HepG2 (cell line): ENCODE measurements at regions not wholly inside any gene's neighbourhood (a gene's known extent, or its start where the extent isn't known, plus 50 kb on each side); places are given as distances from the start of the nearest gene placed in this dataset.

Experiments used
- ATF2 ChIP-seq: sonication (generic); formaldehyde crosslinking; IDR thresholded peaks from 2 replicates; pipeline ENCODE4 v1.4.0; 2020; ENCODE audit warnings: missing genetic modification reagents
- CREB1 ChIP-seq, 2 experiments: fragments of 450-650 bp in 1 of 2; IDR thresholded peaks; 2 replicates each; pipeline ENCODE4 v1.6.1; 2016 to 2017; ENCODE audit warnings: control low read depth in 1 of 2, mild to moderate bottlenecking in 1 of 2, missing compliant biosample characterization in 1 of 2, missing genetic modification characterization in 1 of 2
- CTCF ChIP-seq: sonication (generic); formaldehyde crosslinking; IDR thresholded peaks from 2 replicates; pipeline ENCODE4 v1.5.0; 2020; ENCODE audit warnings: mild to moderate bottlenecking, missing genetic modification reagents, moderate library complexity
- ESRRA ChIP-seq: sonication (generic); formaldehyde crosslinking; IDR thresholded peaks from 2 replicates; pipeline ENCODE4 v1.5.1; 2020; ENCODE audit warnings: mild to moderate bottlenecking, low read depth, missing genetic modification reagents
- HNF1B ChIP-seq: sonication (generic); formaldehyde crosslinking; IDR thresholded peaks from 2 replicates; pipeline ENCODE4 v1.5.1; 2020; ENCODE audit warnings: mild to moderate bottlenecking, moderate library complexity, missing genetic modification reagents
- MAFG ChIP-seq: sonication (generic); formaldehyde crosslinking; IDR thresholded peaks from 2 replicates; pipeline ENCODE4 v1.5.1; 2020; ENCODE audit warnings: mild to moderate bottlenecking, missing genetic modification reagents
- MAX ChIP-seq: IDR thresholded peaks from 2 replicates; pipeline ENCODE4 v1.6.1; 2012; ENCODE audit warnings: inconsistent platforms
- PAWR ChIP-seq: sonication (generic); formaldehyde crosslinking; IDR thresholded peaks from 2 replicates; pipeline ENCODE4 v1.4.0; 2020; ENCODE audit warnings: missing genetic modification reagents, mild to moderate bottlenecking, borderline replicate concordance
- REST ChIP-seq, 2 experiments: IDR thresholded peaks; 2 replicates each; pipeline ENCODE4 v1.6.1; 2011 to 2012; ENCODE audit warnings: low read length in 2 of 2, borderline replicate concordance in 1 of 2, low read depth in 1 of 2, mild to moderate bottlenecking in 1 of 2, moderate library complexity in 1 of 2
- SMC3 ChIP-seq: IDR thresholded peaks from 2 replicates; pipeline ENCODE4 v1.6.1; 2011; ENCODE audit warnings: low read length, improper control_type of control experiment
- YEATS2 ChIP-seq: sonication (generic); formaldehyde crosslinking; IDR thresholded peaks from 2 replicates; pipeline ENCODE4 v1.4.0; 2020; ENCODE audit warnings: missing genetic modification reagents, borderline replicate concordance
- ZNF280D ChIP-seq: sonication (generic); formaldehyde crosslinking; IDR thresholded peaks from 2 replicates; pipeline ENCODE4 v1.5.1; 2020; ENCODE audit warnings: mild to moderate bottlenecking, missing genetic modification reagents
- ZNF549 ChIP-seq: sonication (generic); formaldehyde crosslinking; IDR thresholded peaks from 2 replicates; pipeline ENCODE4 v1.5.0; 2020; ENCODE audit warnings: missing genetic modification reagents

GRCh38 chr9:74348777-74349176 is 148.4 kb upstream of the RORB start:
- TF ChIP-seq CTCF (CRISPR knock-in tag), result no peak
- no peak for TF ChIP-seq ESRRA (CRISPR knock-in tag)
- TF ChIP-seq ZNF280D (CRISPR knock-in tag), result no peak
- TF ChIP-seq YEATS2 (CRISPR knock-in tag), result no peak
- TF ChIP-seq ZNF549 (CRISPR knock-in tag), result no peak
- TF ChIP-seq HNF1B (CRISPR knock-in tag), result no peak
- no peak for TF ChIP-seq REST (IDR thresholded peaks at IDR 0.05; ENCODE audit: borderline replicate concordance in 1 of 2, low read depth in 1 of 2, low read length in 2 of 2)
- TF ChIP-seq CREB1 (IDR thresholded peaks at IDR 0.05), result no peak
- TF ChIP-seq CREB1 (CRISPR knock-in tag; IDR thresholded peaks at IDR 0.05), result no peak
- no peak for TF ChIP-seq MAFG (CRISPR knock-in tag)
- TF ChIP-seq ATF2, result no peak
- no peak for TF ChIP-seq MAX
- no peak for TF ChIP-seq PAWR (CRISPR knock-in tag)
- no peak for TF ChIP-seq SMC3
